Putamen (tissue), 1 donor: ENCODE measurements at regions not wholly inside any gene's neighbourhood (a gene's known extent, or its start where the extent isn't known, plus 50 kb on each side); places are given as distances from the start of the nearest gene placed in this dataset.

Experiments
- DNase-seq: peaks from one replicate; pipeline ENCODE4 v3.0.0-alpha.2; 2016; ENCODE audit warnings: low spot score

- no peak for DNase-seq
Measured at GRCh38 chr15:95327183-95327525, 1003.3 kb upstream of the NR2F2 start.

DNA sequence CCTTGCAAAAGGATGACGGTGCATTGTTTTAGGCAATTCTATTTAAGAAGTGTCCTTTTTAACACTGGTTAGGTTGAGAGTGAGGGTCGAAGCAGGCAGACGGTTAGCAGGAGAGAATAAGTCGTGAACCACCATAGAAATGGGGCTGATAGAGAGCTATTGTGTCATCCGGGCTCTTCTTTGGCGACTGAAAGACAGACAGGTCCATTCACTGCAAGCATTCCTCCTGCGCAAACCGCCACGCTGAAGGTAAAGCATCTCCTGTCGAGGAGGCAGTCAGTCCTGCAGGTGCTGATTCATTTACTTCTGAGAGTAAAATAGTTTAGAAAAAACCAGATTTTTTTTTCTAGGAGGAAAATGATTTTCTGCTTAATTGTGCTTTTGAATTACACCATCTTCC, 1002.8 kb upstream of the NR2F2 start:
- peak; percentile 5 for DNase-seq

- no peak for DNase-seq
Measured at GRCh38 chr15:95328559-95328958, 1001.9 kb upstream of the NR2F2 start.

- no peak for DNase-seq
Measured at GRCh38 chr15:95329362-95329761, 1001.1 kb upstream of the NR2F2 start.

DNA sequence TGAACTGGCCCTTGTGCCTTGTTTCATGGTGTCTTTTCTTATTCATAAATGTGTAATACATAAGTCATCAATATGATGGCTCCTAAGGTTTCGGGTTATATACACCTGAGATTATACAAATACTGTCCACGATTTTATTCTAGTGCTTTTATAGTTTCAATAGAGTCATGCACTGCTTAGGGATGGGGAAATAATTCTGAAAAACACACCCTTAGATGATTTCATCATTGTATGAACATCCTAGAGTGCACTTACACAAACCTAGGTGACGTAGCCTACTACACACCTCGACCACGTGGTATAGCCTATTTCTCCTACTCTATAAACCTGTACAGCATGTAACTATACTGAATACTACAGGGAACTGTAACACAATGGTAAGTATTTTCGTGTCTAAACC, 988.8 kb upstream of the NR2F2 start:
- no peak for DNase-seq

- no peak for DNase-seq
Measured at GRCh38 chr15:95345867-95346266, 984.6 kb upstream of the NR2F2 start.

DNA sequence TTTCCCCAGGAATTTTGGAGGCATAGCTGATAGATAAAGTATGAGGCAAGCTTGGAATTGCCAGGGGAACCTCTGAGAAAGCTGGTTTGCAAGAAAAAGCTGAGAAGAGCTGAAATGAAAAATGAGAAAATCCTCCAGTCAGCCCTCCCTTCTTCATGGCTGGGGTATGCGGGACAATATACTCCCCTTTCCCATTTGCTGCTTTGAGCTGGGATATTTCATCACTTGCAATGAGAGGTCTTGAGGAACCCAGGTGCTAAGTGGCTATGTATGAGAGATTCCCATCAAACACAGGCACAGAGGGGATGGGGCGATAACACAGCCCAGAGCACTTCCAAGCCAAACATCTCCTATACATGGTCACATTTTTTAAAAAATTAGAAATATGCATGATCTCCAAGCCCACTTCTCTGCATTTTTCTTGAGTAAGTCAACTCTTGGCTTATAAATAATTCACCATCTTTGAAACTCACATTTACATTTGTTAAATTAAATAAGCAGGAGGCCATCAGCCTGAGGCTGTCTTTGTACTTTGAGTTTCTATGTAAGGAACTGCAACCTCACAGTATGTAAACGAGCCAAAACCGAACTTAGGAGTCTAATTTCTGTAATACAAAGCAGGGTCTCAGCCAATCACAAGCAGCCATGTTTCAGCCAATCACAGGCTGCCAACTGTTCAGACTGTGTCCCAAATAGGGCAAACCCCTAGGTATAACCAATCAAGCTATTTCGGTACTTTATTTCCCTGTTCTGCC, 983.6 kb upstream of the NR2F2 start:
- no peak for DNase-seq

- no peak for DNase-seq
Measured at GRCh38 chr15:95347837-95348236, 982.7 kb upstream of the NR2F2 start.

- DNase-seq: no peak
Measured at GRCh38 chr15:95350908-95351307, 979.6 kb upstream of the NR2F2 start.

DNA sequence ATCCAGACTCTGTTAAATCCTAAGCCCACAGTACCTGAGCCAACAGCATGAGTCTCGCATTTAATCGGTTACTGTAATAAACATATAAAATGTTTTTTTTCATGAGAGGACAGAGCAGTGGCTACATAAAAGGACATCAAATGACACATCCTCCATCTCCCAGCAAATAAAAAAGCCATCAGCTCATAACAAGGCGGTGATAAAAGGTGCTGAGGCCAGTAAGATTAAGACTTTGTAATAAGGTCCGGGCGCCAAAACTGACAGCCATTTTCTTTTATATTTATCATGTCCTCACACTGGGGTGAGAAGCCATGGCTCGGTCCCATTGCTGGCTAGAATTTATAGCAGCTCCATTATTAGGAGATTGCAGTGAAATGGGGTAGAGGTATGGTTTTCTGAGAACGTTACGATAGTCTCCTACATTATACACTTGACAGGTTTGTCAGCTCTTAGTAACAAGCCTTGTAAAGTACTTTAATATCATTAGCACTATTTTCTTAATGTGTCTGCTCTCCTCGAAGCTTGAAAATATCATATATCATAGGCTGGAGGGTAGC, 977.8 kb upstream of the NR2F2 start:
- no peak for DNase-seq

GRCh38 chr15:95353512-95353911, 977.0 kb upstream of the NR2F2 start:
- no peak for DNase-seq

- no peak for DNase-seq
Measured at GRCh38 chr15:95359966-95360365, 970.5 kb upstream of the NR2F2 start.

DNA sequence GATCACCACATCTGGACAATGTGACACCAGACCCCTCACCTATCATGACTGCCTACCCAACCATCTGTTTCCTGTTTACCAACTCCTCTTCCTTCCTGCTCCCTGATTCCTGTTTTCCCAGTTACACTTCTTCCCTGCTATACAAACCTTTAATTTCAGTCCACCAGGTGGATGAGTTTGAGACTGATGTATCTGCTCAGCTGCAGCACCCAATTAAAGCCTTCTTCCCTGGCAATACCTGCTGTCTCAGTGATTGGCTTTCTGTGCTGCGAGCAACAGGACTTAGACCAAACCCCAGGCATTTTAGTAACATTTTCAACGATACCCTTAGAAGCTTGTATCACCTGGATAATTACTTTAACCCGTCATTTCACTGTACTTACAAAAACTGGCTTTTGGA, 968.2 kb upstream of the NR2F2 start:
- DNase-seq: no peak

GRCh38 chr15:95363646-95364045, 966.9 kb upstream of the NR2F2 start:
- DNase-seq: no peak

DNA sequence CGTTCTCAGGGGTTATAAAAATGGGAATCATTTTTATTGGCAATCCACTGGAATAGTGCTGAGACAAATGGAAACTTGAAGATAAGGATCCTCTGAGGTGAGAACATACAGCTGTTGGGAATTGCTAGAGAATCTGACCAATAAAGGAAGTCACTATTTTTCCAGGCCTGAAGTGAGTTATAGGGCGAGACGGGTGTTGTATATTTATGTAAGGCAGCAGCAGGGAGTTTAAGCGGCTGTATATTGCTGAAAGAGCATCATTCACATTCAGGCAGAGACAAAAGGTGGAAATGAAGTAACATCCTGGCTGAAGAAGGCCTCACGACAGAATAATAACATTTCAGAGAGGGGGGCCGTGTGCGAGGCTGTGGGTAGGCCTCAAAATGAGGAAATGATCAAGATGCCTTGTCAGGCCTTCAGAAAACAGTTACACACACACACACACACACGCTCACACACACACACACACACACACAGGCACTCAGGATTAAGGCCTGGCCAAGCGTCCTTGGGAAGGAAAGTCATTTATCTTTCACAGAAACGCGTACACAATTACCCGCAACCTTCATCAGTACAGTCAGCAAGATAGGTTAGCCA, 964.9 kb upstream of the NR2F2 start:
- no peak for DNase-seq

- DNase-seq: no peak
Measured at GRCh38 chr15:95368191-95368590, 962.3 kb upstream of the NR2F2 start.

GRCh38 chr15:95368755-95369601, 961.5 kb upstream of the NR2F2 start:
- no peak for DNase-seq

DNA sequence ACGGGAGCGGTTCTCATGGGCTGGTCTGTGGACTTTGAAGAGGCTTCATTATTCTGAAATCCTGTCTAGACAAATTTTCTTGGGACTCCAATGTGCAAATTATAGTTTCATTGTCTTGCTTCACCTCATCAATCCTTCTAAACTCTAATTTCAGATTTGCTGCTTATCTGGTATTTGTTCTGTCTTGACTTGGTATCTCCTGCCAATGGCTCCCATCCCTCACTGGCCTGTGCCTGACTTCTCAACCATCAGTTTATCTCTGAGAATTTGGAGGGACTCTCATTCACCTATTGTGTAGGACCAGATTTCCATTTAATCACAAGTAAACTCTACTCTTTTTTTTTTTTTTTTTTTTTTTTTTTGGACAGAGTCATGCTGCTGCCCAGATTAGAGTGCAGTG, 960.2 kb upstream of the NR2F2 start:
- no peak for DNase-seq

GRCh38 chr15:95371664-95372063, 958.8 kb upstream of the NR2F2 start:
- no peak for DNase-seq

DNA sequence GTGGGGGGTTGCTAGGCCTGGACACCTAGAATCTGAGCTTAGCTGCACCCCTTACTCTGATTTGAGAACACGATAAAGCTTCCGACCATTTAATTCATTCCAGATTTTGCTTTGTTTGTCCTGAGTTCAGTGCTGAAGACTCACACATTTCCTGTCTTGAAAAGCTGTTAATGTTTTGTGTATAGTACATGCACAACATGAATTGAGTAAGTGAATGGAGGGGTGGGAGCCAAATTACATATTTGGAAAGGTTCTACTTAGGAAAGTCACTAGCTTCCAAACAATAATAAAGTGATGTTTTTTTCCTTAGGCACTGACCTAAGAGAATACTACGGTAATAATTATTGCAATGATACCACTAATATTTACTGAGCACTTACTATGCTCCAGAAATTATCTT, 955.2 kb upstream of the NR2F2 start:
- DNase-seq: no peak

- no peak for DNase-seq
Measured at GRCh38 chr15:95377258-95377852, 953.1 kb upstream of the NR2F2 start.
